Activated naive CD8-positive, alpha-beta T cell (primary cell): ENCODE measurements at regions not wholly inside any gene's neighbourhood (a gene's known extent, or its start where the extent isn't known, plus 50 kb on each side); places are given as distances from the start of the nearest gene placed in this dataset.

ENCODE experiments used
- H3K27ac Mint-ChIP-seq: one replicate; pipeline ENCODE4 v1.8.0; 2021; ENCODE audit warnings: mixed read lengths
- H3K27me3 Mint-ChIP-seq: one replicate; pipeline ENCODE4 v1.8.0; 2021; ENCODE audit warnings: mixed read lengths
- H3K36me3 Mint-ChIP-seq: one replicate; pipeline ENCODE4 v1.8.0; 2021; ENCODE audit warnings: mixed read lengths
- H3K4me1 Mint-ChIP-seq: one replicate; pipeline ENCODE4 v1.8.0; 2021; ENCODE audit warnings: low read depth, mixed read lengths
- H3K4me3 Mint-ChIP-seq: one replicate; pipeline ENCODE4 v1.8.0; 2021; ENCODE audit warnings: mild to moderate bottlenecking, mixed read lengths
- H3K9me3 Mint-ChIP-seq: one replicate; pipeline ENCODE4 v1.8.0; 2021; ENCODE audit warnings: low read depth, mixed read lengths

GRCh38 chr6:14861491-14861943 is 384.4 kb upstream of the JARID2 start:
- Mint-ChIP-seq H3K36me3 (no peaks in the 10 kb centered on the region), H3K27me3 (no peaks in the 10 kb centered on the region), H3K4me1 (peaks cover 48% of the 10 kb centered on the region), H3K4me3 (no peak overlapping the region), H3K9me3 (no peaks in the 10 kb centered on the region), H3K27ac (no peak overlapping the region)

- Mint-ChIP-seq H3K9me3 (no peaks in the 10 kb centered on the region), H3K27me3 (no peaks in the 10 kb centered on the region), H3K4me1 (peaks cover 36% of the 10 kb centered on the region), H3K4me3 (no peak overlapping the region), H3K27ac (no peak overlapping the region), H3K36me3 (no peaks in the 10 kb centered on the region)
These were observed 383.0 kb upstream of the JARID2 start for GRCh38 chr6:14862845-14863244.

- Mint-ChIP-seq H3K27ac (peak overlapping the region; percentile 19), H3K27me3 (no peaks in the 10 kb centered on the region), H3K4me3 (no peak overlapping the region), H3K36me3 (no peaks in the 10 kb centered on the region), H3K4me1 (peaks cover 25% of the 10 kb centered on the region), H3K9me3 (no peaks in the 10 kb centered on the region)
These were observed 381.7 kb upstream of the JARID2 start for GRCh38 chr6:14863902-14864850.

GRCh38 chr6:14865531-14866100 is 380.3 kb upstream of the JARID2 start:
- no peak overlapping the region for H3K4me3 Mint-ChIP-seq
- H3K36me3 Mint-ChIP-seq = no peaks in the 10 kb centered on the region
- no peaks in the 10 kb centered on the region for H3K9me3 Mint-ChIP-seq
- peaks cover 17% of the 10 kb centered on the region for H3K4me1 Mint-ChIP-seq
- H3K27me3 Mint-ChIP-seq = no peaks in the 10 kb centered on the region
- peak overlapping the region; percentile 7 for H3K27ac Mint-ChIP-seq

- no peak overlapping the region for H3K4me3 Mint-ChIP-seq
- H3K27me3 Mint-ChIP-seq = no peaks in the 10 kb centered on the region
- H3K36me3 Mint-ChIP-seq = no peaks in the 10 kb centered on the region
- H3K9me3 Mint-ChIP-seq = no peaks in the 10 kb centered on the region
- no peak overlapping the region for H3K27ac Mint-ChIP-seq
- peaks cover 12% of the 10 kb centered on the region for H3K4me1 Mint-ChIP-seq
These were observed 378.1 kb upstream of the JARID2 start for GRCh38 chr6:14867802-14868201.

- no peaks in the 10 kb centered on the region for H3K27me3 Mint-ChIP-seq
- H3K27ac Mint-ChIP-seq = peak overlapping the region; percentile 51
- H3K36me3 Mint-ChIP-seq = no peaks in the 10 kb centered on the region
- no peak overlapping the region for H3K4me3 Mint-ChIP-seq
- no peaks in the 10 kb centered on the region for H3K9me3 Mint-ChIP-seq
- H3K4me1 Mint-ChIP-seq = peaks cover 28% of the 10 kb centered on the region
These were observed 374.6 kb upstream of the JARID2 start for GRCh38 chr6:14871221-14871620.

GRCh38 chr6:14873101-14873500 is 372.8 kb upstream of the JARID2 start:
- Mint-ChIP-seq H3K27ac (no peak overlapping the region), H3K36me3 (no peaks in the 10 kb centered on the region), H3K27me3 (no peaks in the 10 kb centered on the region), H3K4me1 (peaks cover 47% of the 10 kb centered on the region), H3K9me3 (no peaks in the 10 kb centered on the region), H3K4me3 (peak overlapping the region; percentile 3)

- Mint-ChIP-seq H3K27ac (no peak overlapping the region), H3K9me3 (no peaks in the 10 kb centered on the region), H3K27me3 (no peaks in the 10 kb centered on the region), H3K36me3 (no peaks in the 10 kb centered on the region), H3K4me3 (no peak overlapping the region), H3K4me1 (peaks cover 54% of the 10 kb centered on the region)
These were observed 372.0 kb upstream of the JARID2 start for GRCh38 chr6:14873781-14874441.

GRCh38 chr6:14874975-14875480 is 370.8 kb upstream of the JARID2 start:
- Mint-ChIP-seq H3K27me3 (no peaks in the 10 kb centered on the region), H3K27ac (peak overlapping the region; percentile 87), H3K9me3 (no peaks in the 10 kb centered on the region), H3K36me3 (no peaks in the 10 kb centered on the region), H3K4me1 (peaks cover 56% of the 10 kb centered on the region), H3K4me3 (no peak overlapping the region)

GRCh38 chr6:14875481-14876063 is 370.3 kb upstream of the JARID2 start:
- Mint-ChIP-seq H3K27ac (peak overlapping the region; percentile 87), H3K27me3 (no peaks in the 10 kb centered on the region), H3K4me3 (peak overlapping the region; percentile 27), H3K9me3 (no peaks in the 10 kb centered on the region), H3K36me3 (no peaks in the 10 kb centered on the region), H3K4me1 (peaks cover 56% of the 10 kb centered on the region)

GRCh38 chr6:14876778-14877613 is 368.9 kb upstream of the JARID2 start:
- Mint-ChIP-seq H3K4me1 (peaks cover 56% of the 10 kb centered on the region), H3K9me3 (no peaks in the 10 kb centered on the region), H3K4me3 (peak overlapping the region; percentile 74), H3K27me3 (no peaks in the 10 kb centered on the region), H3K36me3 (no peaks in the 10 kb centered on the region), H3K27ac (peak overlapping the region; percentile 87)

GRCh38 chr6:14877758-14878157 is 368.1 kb upstream of the JARID2 start:
- Mint-ChIP-seq H3K4me1 (peaks cover 54% of the 10 kb centered on the region), H3K36me3 (no peaks in the 10 kb centered on the region)

GRCh38 chr6:14880052-14880451 is 365.8 kb upstream of the JARID2 start:
- H3K36me3 Mint-ChIP-seq = no peaks in the 10 kb centered on the region
- H3K27me3 Mint-ChIP-seq = no peaks in the 10 kb centered on the region
- no peak overlapping the region for H3K27ac Mint-ChIP-seq
- peaks cover 39% of the 10 kb centered on the region for H3K4me1 Mint-ChIP-seq
- no peaks in the 10 kb centered on the region for H3K9me3 Mint-ChIP-seq
- H3K4me3 Mint-ChIP-seq = no peak overlapping the region

More at GRCh38 chr6:14877758-14878157, 368.1 kb upstream of the JARID2 start:
- Mint-ChIP-seq H3K27ac (peak overlapping the region; percentile 87), H3K4me3 (peak overlapping the region; percentile 74), H3K9me3 (no peaks in the 10 kb centered on the region), H3K27me3 (no peaks in the 10 kb centered on the region)

GRCh38 chr6:14880677-14881076 is 365.2 kb upstream of the JARID2 start:
- Mint-ChIP-seq H3K4me1 (peaks cover 33% of the 10 kb centered on the region), H3K36me3 (no peaks in the 10 kb centered on the region), H3K27me3 (no peaks in the 10 kb centered on the region), H3K9me3 (no peaks in the 10 kb centered on the region), H3K4me3 (no peak overlapping the region), H3K27ac (no peak overlapping the region)
